ENCODE measurements at regions not wholly inside any gene's neighbourhood (a gene's known extent, or its start where the extent isn't known, plus 50 kb on each side); places are given as distances from the start of the nearest gene placed in this dataset.

DNA sequence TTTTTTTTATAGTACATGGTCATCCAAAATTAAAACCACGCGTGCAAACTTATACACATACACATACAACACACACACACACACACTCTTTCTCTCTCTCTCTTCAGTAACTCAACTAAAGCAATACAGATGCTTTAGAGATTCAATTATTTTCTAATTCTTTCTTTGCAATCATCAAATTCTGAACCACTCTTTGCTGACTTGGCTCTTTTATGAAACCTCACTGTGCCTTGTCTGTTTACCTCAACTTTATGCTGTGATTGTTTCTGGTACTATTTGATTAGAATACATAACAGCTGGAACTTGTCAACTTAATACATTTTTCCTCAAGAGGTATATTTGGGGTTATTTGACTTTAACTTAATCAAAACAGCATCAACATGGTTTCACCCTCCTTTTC is 1309.7 kb downstream of the ROBO2 start:
- TF ChIP-seq, protein P1, sequence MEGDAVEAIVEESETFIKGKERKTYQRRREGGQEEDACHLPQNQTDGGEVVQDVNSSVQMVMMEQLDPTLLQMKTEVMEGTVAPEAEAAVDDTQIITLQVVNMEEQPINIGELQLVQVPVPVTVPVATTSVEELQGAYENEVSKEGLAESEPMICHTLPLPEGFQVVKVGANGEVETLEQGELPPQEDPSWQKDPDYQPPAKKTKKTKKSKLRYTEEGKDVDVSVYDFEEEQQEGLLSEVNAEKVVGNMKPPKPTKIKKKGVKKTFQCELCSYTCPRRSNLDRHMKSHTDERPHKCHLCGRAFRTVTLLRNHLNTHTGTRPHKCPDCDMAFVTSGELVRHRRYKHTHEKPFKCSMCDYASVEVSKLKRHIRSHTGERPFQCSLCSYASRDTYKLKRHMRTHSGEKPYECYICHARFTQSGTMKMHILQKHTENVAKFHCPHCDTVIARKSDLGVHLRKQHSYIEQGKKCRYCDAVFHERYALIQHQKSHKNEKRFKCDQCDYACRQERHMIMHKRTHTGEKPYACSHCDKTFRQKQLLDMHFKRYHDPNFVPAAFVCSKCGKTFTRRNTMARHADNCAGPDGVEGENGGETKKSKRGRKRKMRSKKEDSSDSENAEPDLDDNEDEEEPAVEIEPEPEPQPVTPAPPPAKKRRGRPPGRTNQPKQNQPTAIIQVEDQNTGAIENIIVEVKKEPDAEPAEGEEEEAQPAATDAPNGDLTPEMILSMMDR (IDR thresholded peaks at IDR 0.05): no peak
- DNase-seq (no peak), FAIRE-seq (no peak), ATAC-seq (no peak)
- WGBS, 2 donors: 82 to 89% methylated on average over 2 of the region's 2 CpGs
- intact Hi-C loops (cut with DNase I): no loop called here
- H3K4me1 ChIP-seq: no peaks in the 10 kb centered on the region
- H3K4me3 ChIP-seq: no peak overlapping the region
- no peaks in the 10 kb centered on the region for H3K27me3 ChIP-seq
- no peaks in the 10 kb centered on the region for H3K36me3 ChIP-seq
- H3K27ac ChIP-seq: no peak overlapping the region
- no peaks in the 10 kb centered on the region for H3K9me3 ChIP-seq

DNA sequence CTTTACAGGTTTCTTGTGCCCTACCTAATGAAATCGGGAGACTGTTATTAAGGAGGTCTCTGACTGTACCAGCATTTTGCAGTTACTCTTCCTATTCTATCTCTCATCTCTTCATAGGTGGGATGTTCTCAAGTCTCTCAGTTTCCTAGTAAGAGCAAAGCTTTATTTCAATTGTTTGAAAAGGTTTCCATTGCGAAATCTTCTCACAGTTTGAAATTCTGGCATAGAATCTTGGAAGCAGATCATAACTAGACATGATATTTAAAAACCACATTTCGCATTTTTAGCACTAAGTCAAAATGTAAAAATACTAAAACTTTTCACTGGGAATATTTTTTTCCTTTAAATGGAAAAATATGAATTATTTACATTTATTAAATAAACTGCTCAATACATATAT is 1311.4 kb downstream of the ROBO2 start:
- TF ChIP-seq, protein P1 (IDR thresholded peaks at IDR 0.05): no peak
- Histone ChIP-seq H3K4me3 (no peak overlapping the region), H3K27me3 (no peaks in the 10 kb centered on the region), H3K27ac (no peak overlapping the region), H3K4me1 (no peaks in the 10 kb centered on the region), H3K36me3 (no peaks in the 10 kb centered on the region), H3K9me3 (no peaks in the 10 kb centered on the region)
- FAIRE-seq: no peak
- WGBS, 2 donors: 67 to 77% methylated on average over 3 of the region's 3 CpGs
- no peak for ATAC-seq
- intact Hi-C loops (cut with DNase I): no loop called here
- DNase-seq: no peak

DNA sequence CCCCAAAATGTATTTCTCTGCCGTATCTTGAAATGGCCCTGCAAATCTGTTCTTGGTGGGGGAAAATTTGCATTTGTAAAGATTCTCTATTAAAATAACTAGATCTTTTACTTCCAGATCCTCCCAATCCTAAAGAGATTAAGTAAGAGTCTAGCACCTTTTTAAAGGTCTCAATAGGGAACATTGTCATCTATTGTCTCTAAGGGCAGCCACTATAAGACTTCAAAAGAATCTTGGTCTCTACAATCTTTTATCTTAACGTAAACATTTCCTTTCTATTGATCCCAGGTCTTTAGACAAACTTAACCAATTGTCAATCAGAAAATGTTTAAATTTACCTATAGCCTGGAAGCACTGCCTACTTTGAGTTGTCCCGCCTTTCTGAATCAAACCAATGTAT is 1313.3 kb downstream of the ROBO2 start:
- no peaks in the 10 kb centered on the region for H3K27me3 ChIP-seq
- intact Hi-C loops (cut with DNase I): no loop called here
- ATAC-seq: no peak
- H3K9me3 ChIP-seq: no peaks in the 10 kb centered on the region
- H3K27ac ChIP-seq: no peak overlapping the region
- no peaks in the 10 kb centered on the region for H3K36me3 ChIP-seq
- no peak for DNase-seq
- no peak for FAIRE-seq
- WGBS, 2 donors: 69 to 82% methylated on average over 3 of the region's 3 CpGs
- H3K4me1 ChIP-seq: no peaks in the 10 kb centered on the region
- no peak overlapping the region for H3K4me3 ChIP-seq
- TF ChIP-seq, protein P1 (IDR thresholded peaks at IDR 0.05): no peak

DNA sequence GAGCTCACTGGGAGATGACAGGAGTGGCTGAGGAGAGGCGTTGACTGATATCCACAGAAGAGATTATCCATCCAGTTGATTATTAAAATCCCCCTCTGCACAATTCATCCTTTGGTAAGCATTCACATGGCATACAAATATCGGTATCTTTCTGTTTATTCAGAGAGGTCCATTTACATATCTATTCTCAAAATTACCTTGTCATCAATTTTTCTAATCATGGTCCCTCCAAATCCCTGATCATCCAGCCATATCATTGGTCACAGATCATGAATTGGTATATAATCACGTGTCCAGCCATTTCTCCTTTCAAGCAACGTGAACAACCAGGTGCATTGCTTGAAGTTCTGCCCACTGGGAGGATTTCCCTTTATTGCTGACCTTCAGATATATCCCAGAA is 1321.0 kb downstream of the ROBO2 start:
- Histone ChIP-seq H3K9me3 (no peaks in the 10 kb centered on the region), H3K4me3 (no peak overlapping the region), H3K27ac (no peak overlapping the region), H3K36me3 (no peaks in the 10 kb centered on the region), H3K27me3 (no peaks in the 10 kb centered on the region), H3K4me1 (no peaks in the 10 kb centered on the region)
- FAIRE-seq (no peak), ATAC-seq (no peak), DNase-seq (no peak)
- TF ChIP-seq, protein P1 (IDR thresholded peaks at IDR 0.05): no peak
- intact Hi-C loops (cut with DNase I): no loop called here
- WGBS, 2 donors: 47 to 63% methylated on average over 4 of the region's 4 CpGs

DNA sequence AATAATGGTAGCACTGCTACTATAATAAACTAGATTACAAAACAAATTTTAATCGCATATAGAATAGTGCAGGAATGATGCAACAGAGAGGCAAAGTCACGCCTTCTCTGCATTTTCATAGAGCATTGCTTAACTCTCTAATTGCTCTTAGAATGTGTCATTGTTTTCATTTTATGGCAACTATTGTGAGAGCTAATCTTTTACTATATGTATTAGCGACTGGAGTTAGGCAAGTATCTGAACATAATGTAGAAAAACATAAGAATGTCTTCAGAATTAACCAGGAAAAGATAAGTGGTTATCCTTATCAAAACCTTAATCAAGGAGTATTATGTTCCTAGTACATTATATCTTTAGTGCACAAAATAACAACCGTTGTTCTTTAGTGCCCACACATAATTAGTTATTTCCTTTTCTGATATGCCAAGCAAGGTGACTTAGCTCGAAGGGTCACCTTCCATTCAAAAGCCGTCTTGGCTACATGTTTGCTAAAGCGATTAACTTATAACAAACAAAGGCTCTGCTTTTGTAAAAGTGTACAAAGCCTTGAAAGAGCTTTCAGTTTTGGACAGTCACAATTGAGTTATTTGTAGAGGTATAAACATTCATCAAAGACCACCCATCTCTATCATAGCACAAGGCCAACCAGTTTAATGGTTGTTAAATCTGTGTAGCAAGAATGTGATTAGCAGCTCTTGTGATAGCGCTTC is 1328.9 kb downstream of the ROBO2 start:
- 24 to 38% methylated on average over 8 of the region's 8 CpGs for WGBS, 2 donors
- H3K27ac ChIP-seq: no peak overlapping the region
- TF ChIP-seq, protein P1 (IDR thresholded peaks at IDR 0.05): no peak
- H3K4me1 ChIP-seq: no peaks in the 10 kb centered on the region
- no peak for DNase-seq
- FAIRE-seq: no peak
- H3K27me3 ChIP-seq: no peaks in the 10 kb centered on the region
- no peak for ATAC-seq
- H3K4me3 ChIP-seq: no peak overlapping the region
- no peaks in the 10 kb centered on the region for H3K9me3 ChIP-seq
- intact Hi-C loops (cut with DNase I): no loop called here
- H3K36me3 ChIP-seq: no peaks in the 10 kb centered on the region

Data from pancreas (tissue), 10 donors.